ENCODE measurements at regions not wholly inside any gene's neighbourhood (a gene's known extent, or its start where the extent isn't known, plus 50 kb on each side); places are given as distances from the start of the nearest gene placed in this dataset.

DNA sequence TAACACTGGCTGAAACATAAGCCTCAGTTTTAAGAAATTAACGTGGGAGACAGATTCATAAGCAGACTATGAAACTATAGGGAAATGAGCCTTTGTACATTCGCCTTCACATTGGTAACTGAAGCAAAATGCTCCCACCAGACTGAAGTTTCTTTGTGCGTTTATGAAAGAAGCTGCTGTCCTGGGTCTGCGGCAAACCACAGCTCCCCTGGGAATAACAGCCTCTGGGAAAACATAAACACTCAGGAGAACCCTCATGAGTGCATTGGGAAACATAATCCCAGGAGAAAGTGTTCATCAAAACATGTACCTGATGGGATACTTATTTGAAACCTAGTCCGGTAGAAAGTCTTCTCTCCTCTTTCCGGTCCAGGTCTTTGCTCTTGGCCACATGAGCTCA, 193.1 kb upstream of the LARGE1 start:
- ATAC-seq, result no peak
- no peak for TF ChIP-seq POLR2A (IDR thresholded peaks at IDR 0.05)
- TF ChIP-seq, protein P1, sequence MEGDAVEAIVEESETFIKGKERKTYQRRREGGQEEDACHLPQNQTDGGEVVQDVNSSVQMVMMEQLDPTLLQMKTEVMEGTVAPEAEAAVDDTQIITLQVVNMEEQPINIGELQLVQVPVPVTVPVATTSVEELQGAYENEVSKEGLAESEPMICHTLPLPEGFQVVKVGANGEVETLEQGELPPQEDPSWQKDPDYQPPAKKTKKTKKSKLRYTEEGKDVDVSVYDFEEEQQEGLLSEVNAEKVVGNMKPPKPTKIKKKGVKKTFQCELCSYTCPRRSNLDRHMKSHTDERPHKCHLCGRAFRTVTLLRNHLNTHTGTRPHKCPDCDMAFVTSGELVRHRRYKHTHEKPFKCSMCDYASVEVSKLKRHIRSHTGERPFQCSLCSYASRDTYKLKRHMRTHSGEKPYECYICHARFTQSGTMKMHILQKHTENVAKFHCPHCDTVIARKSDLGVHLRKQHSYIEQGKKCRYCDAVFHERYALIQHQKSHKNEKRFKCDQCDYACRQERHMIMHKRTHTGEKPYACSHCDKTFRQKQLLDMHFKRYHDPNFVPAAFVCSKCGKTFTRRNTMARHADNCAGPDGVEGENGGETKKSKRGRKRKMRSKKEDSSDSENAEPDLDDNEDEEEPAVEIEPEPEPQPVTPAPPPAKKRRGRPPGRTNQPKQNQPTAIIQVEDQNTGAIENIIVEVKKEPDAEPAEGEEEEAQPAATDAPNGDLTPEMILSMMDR (IDR thresholded peaks at IDR 0.05), result no peak
- Histone ChIP-seq H3K27me3 (no peaks in the 10 kb centered on the region), H3K9me3 (no peaks in the 10 kb centered on the region), H3K4me3 (no peak overlapping the region), H3K36me3 (replicated peaks in 1 of 2; ENCODE audit: insufficient read depth in 1 of 2, low read depth in 2 of 2) (no peaks in the 10 kb centered on the region), H3K27ac (no peak overlapping the region), H3K4me1 (no peaks in the 10 kb centered on the region)
- intact Hi-C loops (cut with DNase I), result no loop called here
- no peak for DNase-seq
- 49 to 57% methylated on average over 6 of the region's 6 CpGs for WGBS, 2 donors

DNA sequence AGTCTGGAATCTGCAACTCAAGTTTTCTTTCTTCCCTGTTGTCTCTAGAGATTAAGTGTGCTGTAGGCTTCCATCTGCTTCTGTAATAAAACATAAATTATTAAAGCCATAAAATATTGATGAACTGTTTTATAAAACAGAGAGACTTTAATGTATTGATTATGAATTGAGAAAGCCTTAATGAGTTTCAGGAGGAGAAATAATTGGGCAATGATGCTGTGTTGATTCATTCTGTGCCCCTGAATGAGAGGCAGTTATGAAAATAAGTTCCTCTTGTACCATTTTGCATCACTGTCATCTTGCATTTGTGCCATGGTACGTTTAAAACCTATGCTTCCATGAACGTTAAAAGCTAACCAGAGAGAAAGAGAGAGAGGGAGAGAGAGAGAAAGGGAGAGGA, 194.1 kb upstream of the LARGE1 start:
- no peak overlapping the region for H3K27ac ChIP-seq
- DNase-seq, result no peak
- H3K4me3 ChIP-seq, result no peak overlapping the region
- no peaks in the 10 kb centered on the region for H3K27me3 ChIP-seq
- no peak for ATAC-seq
- no peaks in the 10 kb centered on the region for H3K9me3 ChIP-seq
- 20 to 26% methylated on average over 2 of the region's 2 CpGs for WGBS, 2 donors
- TF ChIP-seq, protein P1 (IDR thresholded peaks at IDR 0.05), result no peak
- no peak for TF ChIP-seq POLR2A (IDR thresholded peaks at IDR 0.05)
- no peaks in the 10 kb centered on the region for H3K36me3 ChIP-seq (replicated peaks in 1 of 2; ENCODE audit: insufficient read depth in 1 of 2, low read depth in 2 of 2)
- intact Hi-C loops (cut with DNase I), result no loop called here
- H3K4me1 ChIP-seq, result no peaks in the 10 kb centered on the region

DNA sequence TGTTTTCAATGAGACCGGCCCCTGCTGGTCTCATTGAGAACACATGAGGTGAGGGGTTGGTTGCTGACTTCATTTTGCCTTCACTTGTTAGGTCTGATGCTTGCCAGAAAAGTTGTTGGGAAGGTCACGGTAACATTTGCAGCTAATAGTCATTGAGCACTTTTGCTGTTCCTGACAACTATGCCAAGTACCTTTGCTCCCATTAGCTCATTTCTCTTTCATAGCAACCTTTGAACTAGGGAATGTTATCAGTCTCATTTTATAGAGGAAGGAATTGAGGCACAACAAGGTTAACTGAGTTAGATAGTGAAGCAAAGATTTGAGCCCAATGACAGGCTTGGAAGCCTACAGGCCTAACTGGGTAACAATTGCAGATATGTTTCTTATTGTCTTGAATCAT, 195.4 kb upstream of the LARGE1 start:
- no peaks in the 10 kb centered on the region for H3K4me1 ChIP-seq
- H3K4me3 ChIP-seq, result no peak overlapping the region
- no peaks in the 10 kb centered on the region for H3K27me3 ChIP-seq
- no peaks in the 10 kb centered on the region for H3K9me3 ChIP-seq
- no peak for DNase-seq
- TF ChIP-seq, protein P1 (IDR thresholded peaks at IDR 0.05), result no peak
- no peak for TF ChIP-seq POLR2A (IDR thresholded peaks at IDR 0.05)
- WGBS, 2 donors, result 59 to 79% methylated on average over 2 of the region's 2 CpGs
- no peak for ATAC-seq
- no peaks in the 10 kb centered on the region for H3K36me3 ChIP-seq (replicated peaks in 1 of 2; ENCODE audit: insufficient read depth in 1 of 2, low read depth in 2 of 2)
- intact Hi-C loops (cut with DNase I), result no loop called here
- H3K27ac ChIP-seq, result no peak overlapping the region

DNA sequence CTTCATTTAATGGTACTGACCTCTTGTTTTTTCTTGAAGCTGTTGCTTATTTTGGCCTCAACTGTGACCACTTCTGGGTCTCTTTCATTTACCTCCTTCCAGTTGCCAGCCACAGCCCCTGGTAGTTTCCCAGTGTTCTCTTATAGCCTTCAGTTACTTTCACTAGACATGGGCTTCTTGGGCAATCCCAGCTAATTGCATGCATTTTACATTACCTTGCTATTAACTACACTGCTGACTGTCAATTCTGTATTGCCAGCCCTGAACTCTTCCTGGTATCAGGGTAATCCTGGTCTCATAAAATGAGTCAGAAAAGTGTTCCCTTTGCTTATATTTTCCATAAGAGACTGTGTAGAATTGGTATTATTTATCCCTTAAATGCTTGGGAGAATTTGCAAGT, 195.8 kb upstream of the LARGE1 start:
- no peak overlapping the region for H3K27ac ChIP-seq
- H3K4me1 ChIP-seq, result no peaks in the 10 kb centered on the region
- H3K36me3 ChIP-seq (replicated peaks in 1 of 2; ENCODE audit: insufficient read depth in 1 of 2, low read depth in 2 of 2), result no peaks in the 10 kb centered on the region
- no peak overlapping the region for H3K4me3 ChIP-seq
- ATAC-seq (no peak), DNase-seq (no peak)
- TF ChIP-seq, protein P1 (IDR thresholded peaks at IDR 0.05), result no peak
- no peak for TF ChIP-seq POLR2A (IDR thresholded peaks at IDR 0.05)
- H3K9me3 ChIP-seq, result no peaks in the 10 kb centered on the region
- intact Hi-C loops (cut with DNase I), result no loop called here
- no peaks in the 10 kb centered on the region for H3K27me3 ChIP-seq

DNA sequence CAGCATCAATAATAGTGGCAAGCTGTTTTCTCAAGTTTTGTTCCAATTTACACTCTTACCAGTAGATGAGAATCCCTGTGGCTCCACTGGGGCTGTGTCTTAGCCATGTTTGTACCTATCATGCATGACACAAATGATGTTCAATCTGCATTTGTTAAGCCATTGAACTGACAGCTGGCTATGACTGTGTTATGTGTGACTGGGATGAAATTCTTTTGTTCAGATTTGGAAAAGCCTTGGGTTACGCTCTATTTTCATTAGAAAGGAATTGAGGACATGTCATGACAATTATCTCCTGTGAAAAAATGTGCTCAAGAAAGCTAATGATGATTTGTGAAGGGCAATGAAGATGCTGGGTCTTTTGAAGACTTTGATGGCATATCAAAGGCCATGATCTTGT, 201.8 kb upstream of the LARGE1 start:
- TF ChIP-seq, protein P1 (IDR thresholded peaks at IDR 0.05), result no peak
- no peak for TF ChIP-seq POLR2A (IDR thresholded peaks at IDR 0.05)
- intact Hi-C loops (cut with DNase I), result no loop called here
- WGBS, 2 donors, result 59% methylated on average over 1 of the region's 1 CpG
- H3K4me3 ChIP-seq, result no peak overlapping the region
- H3K4me1 ChIP-seq, result no peaks in the 10 kb centered on the region
- no peaks in the 10 kb centered on the region for H3K9me3 ChIP-seq
- ATAC-seq, result no peak
- H3K27me3 ChIP-seq, result no peaks in the 10 kb centered on the region
- no peak for DNase-seq
- H3K36me3 ChIP-seq (replicated peaks in 1 of 2; ENCODE audit: insufficient read depth in 1 of 2, low read depth in 2 of 2), result no peaks in the 10 kb centered on the region
- H3K27ac ChIP-seq, result no peak overlapping the region

Data from body of pancreas (tissue), 4 donors.